Hepatocyte (in vitro differentiated cells): ENCODE measurements at regions not wholly inside any gene's neighbourhood (a gene's known extent, or its start where the extent isn't known, plus 50 kb on each side); places are given as distances from the start of the nearest gene placed in this dataset.

Source experiments
- DNase-seq: peaks from one replicate; pipeline ENCODE4 v3.0.0-alpha.2; 2016; ENCODE audit warnings: low spot score
- H2AFZ ChIP-seq: fragments of 200-600 bp; sonication (generic); 2 replicates; pipeline ENCODE4 v1.6.0; 2016; ENCODE audit warnings: antibody characterized with exemption, mild to moderate bottlenecking
- H3K27ac ChIP-seq: fragments of 200-600 bp; sonication (generic); 2 replicates; pipeline ENCODE4 v1.5.1; 2016; ENCODE audit warnings: mild to moderate bottlenecking
- H3K27me3 ChIP-seq: fragments of 200-600 bp; sonication (generic); 2 replicates; pipeline ENCODE4 v1.6.1; 2016
- H3K36me3 ChIP-seq: fragments of 200-600 bp; sonication (generic); replicated peaks from 2 replicates; pipeline ENCODE4 v1.5.1; 2016; ENCODE audit warnings: low read depth; ENCODE audit not compliant: insufficient read depth
- H3K4me1 ChIP-seq: fragments of 200-600 bp; sonication (generic); 2 replicates; pipeline ENCODE4 v1.5.1; 2016; ENCODE audit warnings: mild to moderate bottlenecking, moderate library complexity; ENCODE audit not compliant: insufficient read depth
- H3K4me2 ChIP-seq: fragments of 200-600 bp; sonication (generic); 2 replicates; pipeline ENCODE4 v1.6.0; 2016
- H3K4me3 ChIP-seq: fragments of 200-600 bp; sonication (generic); 2 replicates; pipeline ENCODE4 v1.5.1; 2016; ENCODE audit warnings: mild to moderate bottlenecking
- H3K79me2 ChIP-seq: fragments of 200-600 bp; sonication (generic); 2 replicates; pipeline ENCODE4 v1.6.0; 2017; ENCODE audit warnings: mild to moderate bottlenecking
- H3K9me2 ChIP-seq: fragments of 200-600 bp; sonication (generic); replicated peaks from 2 replicates; pipeline ENCODE4 v1.6.0; 2017; ENCODE audit warnings: mild to moderate bottlenecking; ENCODE audit not compliant: insufficient read depth
- H3K9me3 ChIP-seq: fragments of 200-600 bp; sonication (generic); 2 replicates; pipeline ENCODE4 v1.5.1; 2016; ENCODE audit warnings: low read depth, mild to moderate bottlenecking
- H4K20me1 ChIP-seq: fragments of 200-600 bp; sonication (generic); 2 replicates; pipeline ENCODE4 v1.6.0; 2016; ENCODE audit warnings: mild to moderate bottlenecking; ENCODE audit not compliant: insufficient read depth, poor library complexity, severe bottlenecking
- CTCF ChIP-seq: fragments of 200-600 bp; sonication (generic); IDR thresholded peaks from 2 replicates; pipeline ENCODE4 v1.5.1; 2016; ENCODE audit warnings: antibody characterized with exemption, mild to moderate bottlenecking; ENCODE audit not compliant: poor library complexity
- EZH2 ChIP-seq: fragments of 200-600 bp; sonication (generic); IDR thresholded peaks from 2 replicates; pipeline ENCODE4 v1.6.1; 2016; ENCODE audit warnings: antibody characterized with exemption, mild to moderate bottlenecking, borderline replicate concordance
- EZH2phosphoT487 ChIP-seq: fragments of 200-600 bp; sonication (generic); IDR thresholded peaks from one replicate; pipeline ENCODE4 v1.6.1; 2018; ENCODE audit warnings: antibody characterized with exemption, mild to moderate bottlenecking, low read depth, moderate library complexity; ENCODE audit not compliant: unreplicated experiment, severe bottlenecking
- WGBS: methylation state at CpG from one replicate; pipeline ENCODE4 v1.1.6; 2016; ENCODE audit warnings: low lambda C conversion rate; ENCODE audit errors: missing lambda C conversion rate; 5-methylcytosine and 5-hydroxymethylcytosine counted together

DNA sequence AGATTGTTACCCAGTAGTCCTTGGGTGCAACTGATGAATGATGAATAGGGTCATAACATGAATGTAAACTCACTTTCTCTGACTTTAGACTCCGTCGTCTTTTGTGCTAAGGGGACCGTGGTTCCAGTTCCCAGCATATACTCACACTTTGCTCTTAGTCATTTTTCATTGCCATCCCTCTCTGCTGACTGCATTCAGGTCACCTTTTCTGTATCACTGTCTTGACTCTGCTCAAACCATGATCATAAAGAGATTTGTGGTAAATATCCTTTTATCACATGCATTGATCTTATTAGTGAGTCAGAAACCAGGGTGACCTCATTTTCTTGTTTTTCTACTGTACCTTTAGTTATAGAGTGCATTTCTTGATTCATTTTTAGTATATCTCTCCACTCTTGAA is 141.1 kb upstream of the AGR3 start:
- no peak overlapping the region for H3K4me3 ChIP-seq
- H3K9me2 ChIP-seq = no peaks in the 10 kb centered on the region
- no peaks in the 10 kb centered on the region for H3K36me3 ChIP-seq
- H3K27me3 ChIP-seq = no peaks in the 10 kb centered on the region
- H2AFZ ChIP-seq = no peak overlapping the region
- no peaks in the 10 kb centered on the region for H3K9me3 ChIP-seq
- WGBS = 95% methylated on average over 3 of the region's 3 CpGs
- no peak overlapping the region for H3K27ac ChIP-seq
- no peaks in the 10 kb centered on the region for H4K20me1 ChIP-seq
- H3K79me2 ChIP-seq = no peaks in the 10 kb centered on the region
- no peak overlapping the region for H3K4me2 ChIP-seq
- no peak for DNase-seq
- TF ChIP-seq EZH2 = no peak
- no peak for TF ChIP-seq CTCF
- no peaks in the 10 kb centered on the region for H3K4me1 ChIP-seq

DNA sequence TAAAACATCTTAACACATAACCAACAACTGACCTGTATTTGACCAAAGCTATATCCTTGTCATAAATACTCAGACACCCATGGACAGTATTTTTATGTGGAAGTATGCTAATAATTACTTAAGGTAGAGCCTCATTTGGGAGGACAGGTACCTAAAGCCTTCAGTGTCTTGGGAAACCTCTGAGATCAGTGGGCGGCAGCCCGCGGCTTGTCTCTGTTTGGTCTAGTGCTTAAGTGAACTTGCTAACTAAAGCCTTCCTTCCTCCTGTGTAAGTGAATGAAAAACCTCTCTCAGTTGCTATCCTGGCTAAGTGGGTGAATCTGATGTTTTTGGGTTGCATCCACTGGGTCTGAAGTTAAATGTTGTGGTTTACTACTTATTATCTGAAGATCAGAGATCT is 144.5 kb upstream of the AGR3 start:
- WGBS = 79% methylated on average over 3 of the region's 3 CpGs
- Histone ChIP-seq H3K4me2 (no peak overlapping the region), H3K27me3 (no peaks in the 10 kb centered on the region), H3K9me2 (no peaks in the 10 kb centered on the region), H3K4me1 (no peaks in the 10 kb centered on the region), H3K79me2 (no peaks in the 10 kb centered on the region), H4K20me1 (no peaks in the 10 kb centered on the region), H2AFZ (no peak overlapping the region), H3K36me3 (no peaks in the 10 kb centered on the region), H3K27ac (no peak overlapping the region), H3K4me3 (no peak overlapping the region), H3K9me3 (no peaks in the 10 kb centered on the region)
- no peak for DNase-seq
- TF ChIP-seq EZH2phosphoT487 = no peak
- no peak for TF ChIP-seq EZH2
- no peak for TF ChIP-seq CTCF

DNA sequence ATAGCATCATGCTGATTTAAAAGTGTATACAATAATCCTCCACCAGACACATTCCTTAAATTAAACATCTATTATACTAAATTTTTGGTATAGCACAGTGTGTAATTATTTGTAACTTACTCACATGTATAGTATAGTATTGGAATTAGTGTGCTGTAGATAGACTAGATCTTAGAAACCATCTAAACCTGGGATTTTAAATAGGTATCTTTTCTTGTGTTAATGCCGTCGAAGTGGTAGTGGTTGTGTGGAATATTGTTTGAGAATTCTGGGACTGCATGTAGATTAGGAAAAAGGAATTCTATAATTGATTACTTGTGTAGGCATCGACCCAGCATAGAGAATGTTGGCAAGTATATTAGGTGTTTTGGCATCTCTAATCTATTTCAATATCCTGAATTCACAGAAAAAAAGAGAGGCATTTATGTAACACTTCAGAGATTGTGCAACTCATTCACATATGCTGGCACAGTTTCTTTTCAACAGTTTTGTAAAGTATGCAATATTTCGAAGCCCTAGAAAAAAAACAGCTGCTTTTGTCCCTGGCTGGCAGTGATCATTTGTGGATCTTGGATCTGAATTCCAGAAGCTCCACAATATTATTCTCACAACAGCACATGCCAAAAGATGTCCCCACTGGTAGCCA is 145.5 kb upstream of the AGR3 start:
- Histone ChIP-seq H3K36me3 (no peaks in the 10 kb centered on the region), H3K27me3 (no peaks in the 10 kb centered on the region), H3K9me2 (no peaks in the 10 kb centered on the region), H4K20me1 (no peaks in the 10 kb centered on the region), H2AFZ (no peak overlapping the region), H3K4me1 (no peaks in the 10 kb centered on the region), H3K79me2 (no peaks in the 10 kb centered on the region), H3K9me3 (no peaks in the 10 kb centered on the region), H3K4me3 (no peak overlapping the region), H3K4me2 (no peak overlapping the region), H3K27ac (no peak overlapping the region)
- WGBS = 96% methylated on average over 4 of the region's 4 CpGs
- TF ChIP-seq EZH2phosphoT487 = no peak
- no peak for TF ChIP-seq EZH2
- no peak for TF ChIP-seq CTCF
- DNase-seq = no peak

DNA sequence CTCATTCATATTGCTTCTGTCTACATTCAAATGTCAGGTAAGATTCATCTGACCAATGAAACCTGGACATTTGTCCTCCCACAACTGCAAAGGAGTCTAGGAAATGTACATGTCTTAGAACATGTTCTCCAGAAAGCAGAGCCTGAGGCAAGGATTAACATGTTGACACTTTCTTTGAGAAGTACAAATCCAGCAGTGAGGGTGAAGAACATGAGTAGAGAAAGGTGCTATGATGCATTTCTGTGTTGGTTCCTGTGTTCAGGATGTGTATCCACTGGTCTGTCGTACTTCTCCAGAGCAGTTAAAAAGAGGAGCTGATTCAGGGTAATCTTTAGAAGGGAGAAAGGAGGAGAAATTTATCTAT is 146.0 kb upstream of the AGR3 start:
- 100% methylated on average over 1 of the region's 1 CpG for WGBS
- H3K4me1 ChIP-seq = no peaks in the 10 kb centered on the region
- TF ChIP-seq CTCF = no peak
- no peak for TF ChIP-seq EZH2
- TF ChIP-seq EZH2phosphoT487 = no peak
- H3K9me3 ChIP-seq = no peaks in the 10 kb centered on the region
- no peak overlapping the region for H3K4me3 ChIP-seq
- H3K9me2 ChIP-seq = no peaks in the 10 kb centered on the region
- no peaks in the 10 kb centered on the region for H3K36me3 ChIP-seq
- H3K4me2 ChIP-seq = no peak overlapping the region
- H3K27me3 ChIP-seq = no peaks in the 10 kb centered on the region
- H4K20me1 ChIP-seq = no peaks in the 10 kb centered on the region
- H3K79me2 ChIP-seq = no peaks in the 10 kb centered on the region
- no peak overlapping the region for H3K27ac ChIP-seq
- H2AFZ ChIP-seq = no peak overlapping the region
- DNase-seq = no peak
